Prostate gland (tissue), 2 donors: ENCODE measurements at regions not wholly inside any gene's neighbourhood (a gene's known extent, or its start where the extent isn't known, plus 50 kb on each side); places are given as distances from the start of the nearest gene placed in this dataset.
"Not testable (repeated sequence)": the region's sequence is repeated elsewhere in the genome, so short reads cannot be mapped to it uniquely, and the experiment has no call there.

Experiments
- DNase-seq: peaks from one replicate; pipeline ENCODE4 v3.0.0-alpha.2; 2019; ENCODE audit warnings: low spot score
- H3K27ac ChIP-seq, 2 donors: fragments of 200-600 bp; sonication (generic); 2 replicates each; pipeline ENCODE4 v1.5.1; 2017 to 2019
- H3K27me3 ChIP-seq: fragments of 200-600 bp; sonication (generic); replicated peaks from 2 replicates; pipeline ENCODE4 v1.5.1; 2019; ENCODE audit not compliant: insufficient read depth
- H3K36me3 ChIP-seq, 2 donors: fragments of 200-600 bp; sonication (generic); 1 replicate in 1 of 2; 2 replicates in 1 of 2; pipeline versions ENCODE4 v1.5.1 to v1.8.1; 2017 to 2019
- H3K4me1 ChIP-seq: fragments of 200-600 bp; sonication (generic); replicated peaks from 2 replicates; pipeline ENCODE4 v1.5.1; 2019
- H3K4me3 ChIP-seq, 2 donors: fragments of 200-600 bp; sonication (generic); 2 replicates each; pipeline ENCODE4 v1.5.1; 2017 to 2019
- H3K9me3 ChIP-seq: fragments of 200-600 bp; sonication (generic); 2 replicates; pipeline ENCODE4 v1.5.1; 2017
- POLR2A ChIP-seq: fragments of 450-650 bp; IDR thresholded peaks from one replicate; pipeline ENCODE4 v1.6.1; 2016; ENCODE audit warnings: antibody characterized with exemption, mild to moderate bottlenecking
- POLR2AphosphoS5 ChIP-seq: sonication (generic); formaldehyde crosslinking; IDR thresholded peaks from one replicate; pipeline ENCODE4 v1.6.1; 2017; ENCODE audit warnings: antibody characterized with exemption
- WGBS: methylation state at CpG from one replicate; pipeline ENCODE4 v1.1.5; 2018; 5-methylcytosine and 5-hydroxymethylcytosine counted together
- intact Hi-C: fragments of 100-400 bp; cut with DNase I; formaldehyde crosslinking; loops from one replicate; pipeline ENCODE4 v1.14.2; 2022
- TF ChIP-seq, protein P1 (sequence below), 4 experiments: fragments of 200-600 bp in 2 of 4; fragments of 450-650 bp in 2 of 4; sonication (generic) in 2 of 4; IDR thresholded peaks; 1 replicate in 3 of 4; 2 replicates in 1 of 4; pipeline ENCODE4 v1.5.1; 2016 to 2019; ENCODE audit warnings: antibody characterized with exemption in 4 of 4, mild to moderate bottlenecking in 2 of 4, moderate library complexity in 2 of 4

DNA sequence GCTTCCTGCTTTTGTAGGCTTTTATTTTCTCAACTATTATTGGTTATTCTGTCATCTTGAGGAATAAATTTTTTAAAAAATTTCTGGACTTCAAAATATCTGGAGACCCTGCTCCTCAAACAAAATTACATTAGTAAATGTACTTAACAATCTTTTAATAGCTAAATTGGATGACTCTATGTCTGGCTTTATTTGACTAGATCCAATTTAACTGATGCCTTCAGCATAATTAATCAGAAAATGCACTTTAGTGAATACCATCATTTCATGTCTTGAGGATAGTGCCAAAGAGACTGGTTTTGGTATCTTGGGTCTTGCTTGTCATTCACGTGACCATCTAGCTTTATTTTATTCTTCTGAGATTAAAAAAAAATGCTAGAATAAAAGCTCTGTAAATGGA lies 1301.2 kb downstream of the JRKL start:
- H3K27me3 ChIP-seq, result no peaks in the 10 kb centered on the region
- no peak overlapping the region for H3K4me3 ChIP-seq
- no peaks in the 10 kb centered on the region for H3K4me1 ChIP-seq
- 73% methylated on average over 1 of the region's 1 CpG for WGBS
- H3K36me3 ChIP-seq, result no peaks in the 10 kb centered on the region
- H3K27ac ChIP-seq, result no peak overlapping the region
- no peak for DNase-seq
- H3K9me3 ChIP-seq, result no peaks in the 10 kb centered on the region
- TF ChIP-seq POLR2AphosphoS5 (no peak), POLR2A (no peak)
- TF ChIP-seq, protein P1, sequence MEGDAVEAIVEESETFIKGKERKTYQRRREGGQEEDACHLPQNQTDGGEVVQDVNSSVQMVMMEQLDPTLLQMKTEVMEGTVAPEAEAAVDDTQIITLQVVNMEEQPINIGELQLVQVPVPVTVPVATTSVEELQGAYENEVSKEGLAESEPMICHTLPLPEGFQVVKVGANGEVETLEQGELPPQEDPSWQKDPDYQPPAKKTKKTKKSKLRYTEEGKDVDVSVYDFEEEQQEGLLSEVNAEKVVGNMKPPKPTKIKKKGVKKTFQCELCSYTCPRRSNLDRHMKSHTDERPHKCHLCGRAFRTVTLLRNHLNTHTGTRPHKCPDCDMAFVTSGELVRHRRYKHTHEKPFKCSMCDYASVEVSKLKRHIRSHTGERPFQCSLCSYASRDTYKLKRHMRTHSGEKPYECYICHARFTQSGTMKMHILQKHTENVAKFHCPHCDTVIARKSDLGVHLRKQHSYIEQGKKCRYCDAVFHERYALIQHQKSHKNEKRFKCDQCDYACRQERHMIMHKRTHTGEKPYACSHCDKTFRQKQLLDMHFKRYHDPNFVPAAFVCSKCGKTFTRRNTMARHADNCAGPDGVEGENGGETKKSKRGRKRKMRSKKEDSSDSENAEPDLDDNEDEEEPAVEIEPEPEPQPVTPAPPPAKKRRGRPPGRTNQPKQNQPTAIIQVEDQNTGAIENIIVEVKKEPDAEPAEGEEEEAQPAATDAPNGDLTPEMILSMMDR (IDR thresholded peaks at IDR 0.05), result no peak
- intact Hi-C loops, result no loop called here

DNA sequence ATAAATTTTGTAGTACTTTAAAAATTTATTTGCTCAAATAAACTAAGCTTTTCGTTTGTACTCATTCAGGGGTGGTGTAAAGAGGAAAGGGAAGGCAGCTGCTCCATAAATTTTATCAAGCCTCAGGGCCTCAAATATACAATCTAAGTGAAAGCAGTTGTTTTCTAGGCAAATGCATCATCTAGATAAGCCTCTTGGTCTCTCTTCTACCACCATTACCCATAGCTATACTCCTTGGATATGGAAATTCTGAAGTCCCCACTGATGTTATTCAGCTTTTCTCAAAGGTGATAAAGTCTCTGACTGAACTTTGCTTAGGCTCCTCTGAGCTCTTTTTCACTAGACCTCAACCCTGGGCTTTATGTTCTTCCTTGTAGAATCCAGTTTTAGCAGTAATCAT lies 1313.1 kb downstream of the JRKL start:
- no peaks in the 10 kb centered on the region for H3K27me3 ChIP-seq
- no peak for DNase-seq
- H3K9me3 ChIP-seq, result no peaks in the 10 kb centered on the region
- H3K36me3 ChIP-seq, result no peaks in the 10 kb centered on the region
- TF ChIP-seq, protein P1 (IDR thresholded peaks at IDR 0.05), result no peak
- no peak for TF ChIP-seq POLR2AphosphoS5
- no peak for TF ChIP-seq POLR2A
- no peak overlapping the region for H3K27ac ChIP-seq
- H3K4me1 ChIP-seq, result no peaks in the 10 kb centered on the region
- 9% methylated on average over 1 of the region's 1 CpG for WGBS
- no peak overlapping the region for H3K4me3 ChIP-seq
- intact Hi-C loops, result no loop called here

DNA sequence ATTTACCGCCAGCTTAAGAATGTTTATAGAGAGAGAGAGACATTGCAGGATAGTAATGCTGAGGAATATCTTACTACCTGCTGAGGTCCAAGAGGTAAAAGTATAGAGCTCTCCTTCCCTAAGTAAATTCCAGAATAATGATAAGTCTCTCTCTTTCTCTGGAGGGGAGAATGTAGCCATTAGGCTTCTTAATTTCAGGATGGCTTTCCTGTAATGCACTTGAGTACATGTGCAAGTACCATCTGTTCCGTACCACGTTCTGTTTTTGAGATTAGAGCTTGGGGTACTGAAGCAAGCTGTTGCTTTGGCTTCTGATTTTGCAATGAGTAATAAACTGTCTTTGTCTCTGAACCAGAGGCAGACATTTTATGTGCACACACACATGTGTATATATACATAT lies 1314.0 kb downstream of the JRKL start:
- Histone ChIP-seq H3K4me1 (no peaks in the 10 kb centered on the region), H3K4me3 (no peak overlapping the region), H3K27ac (no peak overlapping the region), H3K36me3 (no peaks in the 10 kb centered on the region), H3K27me3 (no peaks in the 10 kb centered on the region), H3K9me3 (no peaks in the 10 kb centered on the region)
- DNase-seq, result no peak
- intact Hi-C loops, result no loop called here
- WGBS, result 78% methylated on average over 3 of the region's 3 CpGs
- TF ChIP-seq, protein P1 (IDR thresholded peaks at IDR 0.05), result no peak
- TF ChIP-seq POLR2A, result no peak
- TF ChIP-seq POLR2AphosphoS5, result no peak

DNA sequence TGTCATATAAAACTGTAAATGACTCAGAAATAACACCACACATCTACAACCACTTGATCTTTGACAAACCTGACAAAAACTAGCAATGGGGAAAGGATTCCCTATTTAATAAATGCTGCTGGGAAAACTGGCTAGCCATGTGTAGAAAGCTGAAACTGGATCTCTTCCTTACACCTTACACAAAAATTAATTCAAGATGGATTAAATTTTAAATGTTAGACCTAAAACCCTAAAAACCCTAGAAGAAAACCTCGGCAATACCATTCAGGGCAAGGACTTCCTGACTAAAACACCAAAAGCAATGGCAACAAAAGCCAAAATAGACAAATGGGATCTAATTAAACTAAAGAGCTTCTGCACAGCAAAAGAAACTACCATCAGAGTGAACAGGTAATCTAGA lies 1315.3 kb upstream of the CNTN5 start:
- H3K4me3 ChIP-seq, H3K9me3 ChIP-seq, H3K27me3 ChIP-seq, H3K36me3 ChIP-seq, H3K27ac ChIP-seq, H3K4me1 ChIP-seq, DNase-seq, intact Hi-C loops: not testable (repeated sequence)
- 93% methylated on average over 1 of the region's 1 CpG for WGBS

DNA sequence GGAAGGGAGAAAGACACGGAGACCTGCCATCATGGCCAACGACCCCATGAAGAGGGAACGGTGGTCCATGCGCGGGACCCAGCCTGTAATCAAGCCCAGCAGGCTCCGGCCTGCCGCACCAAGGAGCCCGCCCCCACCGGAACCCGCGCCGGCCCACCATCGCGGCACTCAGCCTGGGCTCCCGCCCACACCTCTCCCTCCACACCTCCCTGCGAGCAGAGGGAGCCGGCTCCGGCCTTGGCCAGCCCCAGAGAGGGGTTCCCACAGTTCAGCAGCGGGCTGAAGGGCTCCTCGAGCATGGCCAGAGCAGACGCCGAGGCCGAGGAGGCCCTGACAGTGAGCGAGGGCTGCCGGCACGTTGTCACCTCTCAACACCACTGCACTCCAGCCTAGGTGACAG lies 1302.8 kb upstream of the CNTN5 start:
- H3K4me3 ChIP-seq, result no peak overlapping the region
- no peak for DNase-seq
- H3K27me3 ChIP-seq, result no peaks in the 10 kb centered on the region
- WGBS, result 96% methylated on average over 26 of the region's 26 CpGs
- intact Hi-C loops, result no loop called here
- no peaks in the 10 kb centered on the region for H3K9me3 ChIP-seq
- TF ChIP-seq POLR2A (no peak), POLR2AphosphoS5 (no peak)
- TF ChIP-seq, protein P1 (IDR thresholded peaks at IDR 0.05), result no peak
- H3K27ac ChIP-seq, result no peak overlapping the region
- no peaks in the 10 kb centered on the region for H3K36me3 ChIP-seq
- H3K4me1 ChIP-seq, result no peaks in the 10 kb centered on the region

DNA sequence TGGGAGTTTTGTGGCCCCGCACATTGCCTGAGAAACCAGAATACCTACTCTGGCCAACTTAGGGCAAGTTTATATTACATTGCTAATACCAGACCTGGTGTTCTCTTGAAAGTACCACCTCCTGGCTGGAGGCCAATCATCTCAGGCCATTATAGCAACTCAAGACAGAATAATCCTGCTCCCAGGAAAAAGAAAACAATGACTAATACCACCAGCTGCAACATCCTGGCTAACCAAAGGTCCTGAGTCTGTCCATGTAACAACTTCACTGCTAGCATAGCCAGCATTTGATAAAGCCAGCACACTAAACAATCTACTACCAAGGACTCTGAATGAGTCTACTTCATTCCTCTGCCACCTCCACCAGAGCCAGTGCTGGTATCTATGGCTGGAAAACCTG lies 1298.7 kb upstream of the CNTN5 start:
- no peak overlapping the region for H3K4me3 ChIP-seq
- WGBS, result 100% methylated on average over 1 of the region's 1 CpG
- H3K27ac ChIP-seq, result no peak overlapping the region
- no peaks in the 10 kb centered on the region for H3K4me1 ChIP-seq
- no peaks in the 10 kb centered on the region for H3K9me3 ChIP-seq
- no peaks in the 10 kb centered on the region for H3K36me3 ChIP-seq
- intact Hi-C loops, result no loop called here
- H3K27me3 ChIP-seq, result no peaks in the 10 kb centered on the region
- TF ChIP-seq POLR2A (no peak), POLR2AphosphoS5 (no peak)
- TF ChIP-seq, protein P1 (IDR thresholded peaks at IDR 0.05), result no peak
- DNase-seq, result no peak
